Stimulated activated naive CD8-positive, alpha-beta T cell treated with anti-CD3 and anti-CD28 coated beads, Interleukin-15, amount 100 ng/mL, for 72 hours (primary cell): ENCODE measurements at regions not wholly inside any gene's neighbourhood (a gene's known extent, or its start where the extent isn't known, plus 50 kb on each side); places are given as distances from the start of the nearest gene placed in this dataset.
"Not testable (repeated sequence)": the region's sequence is repeated elsewhere in the genome, so short reads cannot be mapped to it uniquely, and the experiment has no call there.

Experiments
- ATAC-seq: fragments of 150-1000 bp; cut with Tn5 transposase; 2 replicates; pipeline ENCODE4 v1.10.0; 2021; ENCODE audit warnings: mild to moderate bottlenecking, moderate library complexity
- DNase-seq, 2 donors: peaks; one replicate each; pipeline ENCODE4 v3.0.0; 2021 to 2022
- H3K27ac Mint-ChIP-seq, 2 donors: one replicate each; pipeline ENCODE4 v1.8.0; 2022; ENCODE audit warnings: mild to moderate bottlenecking in 2 of 2, mixed read lengths in 2 of 2, moderate library complexity in 2 of 2
- H3K27me3 Mint-ChIP-seq: one replicate; pipeline ENCODE4 v1.8.0; 2022; ENCODE audit warnings: mixed read lengths
- H3K4me1 Mint-ChIP-seq: one replicate; pipeline ENCODE4 v1.8.0; 2022; ENCODE audit warnings: mild to moderate bottlenecking, mixed read lengths
- H3K4me3 Mint-ChIP-seq, 2 donors: one replicate each; pipeline ENCODE4 v1.8.0; 2022; ENCODE audit warnings: mild to moderate bottlenecking in 2 of 2, mixed read lengths in 2 of 2, moderate library complexity in 1 of 2
- H3K9me3 Mint-ChIP-seq, 2 donors: one replicate each; pipeline ENCODE4 v1.8.0; 2022; ENCODE audit warnings: mixed read lengths in 2 of 2

- ATAC-seq (no peak), DNase-seq (no peak)
- no peaks in the 10 kb centered on the region for H3K27me3 Mint-ChIP-seq
- H3K4me1 Mint-ChIP-seq = peaks cover 15% of the 10 kb centered on the region
- no peak overlapping the region for H3K27ac Mint-ChIP-seq
- no peaks in the 10 kb centered on the region for H3K9me3 Mint-ChIP-seq
- no peak overlapping the region for H3K4me3 Mint-ChIP-seq
Observed at GRCh38 chr7:87007038-87007437, 52.4 kb downstream of the ELAPOR2 start.

- H3K4me3 Mint-ChIP-seq = no peak overlapping the region
- no peak overlapping the region for H3K27ac Mint-ChIP-seq
- DNase-seq (no peak), ATAC-seq (no peak)
- H3K4me1 Mint-ChIP-seq = peaks cover 29% of the 10 kb centered on the region
- H3K9me3 Mint-ChIP-seq = no peaks in the 10 kb centered on the region
- peaks cover 8% of the 10 kb centered on the region for H3K27me3 Mint-ChIP-seq
Observed at GRCh38 chr7:87004956-87005355, 54.5 kb downstream of the ELAPOR2 start.

- Mint-ChIP-seq H3K27ac (no peak overlapping the region), H3K9me3 (no peaks in the 10 kb centered on the region), H3K27me3 (peaks cover 8% of the 10 kb centered on the region), H3K4me3 (peak overlapping the region; percentile 13 to 35), H3K4me1 (peaks cover 32% of the 10 kb centered on the region)
- ATAC-seq = peak; percentile 54
- DNase-seq = no peak
Observed at GRCh38 chr7:87003872-87004798, 55.3 kb downstream of the ELAPOR2 start.

GRCh38 chr7:87001214-87001613, 58.2 kb downstream of the ELAPOR2 start:
- peaks cover 32% of the 10 kb centered on the region for H3K4me1 Mint-ChIP-seq
- no peak for ATAC-seq
- no peak overlapping the region for H3K27ac Mint-ChIP-seq
- no peak for DNase-seq
- no peaks in the 10 kb centered on the region for H3K9me3 Mint-ChIP-seq
- H3K4me3 Mint-ChIP-seq = no peak overlapping the region
- H3K27me3 Mint-ChIP-seq = peaks cover 11% of the 10 kb centered on the region

- peaks cover 16% of the 10 kb centered on the region for H3K27me3 Mint-ChIP-seq
- DNase-seq (no peak), ATAC-seq (no peak)
- no peak overlapping the region for H3K4me3 Mint-ChIP-seq
- H3K9me3 Mint-ChIP-seq = no peaks in the 10 kb centered on the region
- H3K27ac Mint-ChIP-seq = no peak overlapping the region
- H3K4me1 Mint-ChIP-seq = peaks cover 32% of the 10 kb centered on the region
Observed at GRCh38 chr7:87000344-87000743, 59.1 kb downstream of the ELAPOR2 start.

- ATAC-seq (no peak), DNase-seq (no peak)
- H3K9me3 Mint-ChIP-seq = no peaks in the 10 kb centered on the region
- peaks cover 16% of the 10 kb centered on the region for H3K27me3 Mint-ChIP-seq
- H3K4me3 Mint-ChIP-seq = no peak overlapping the region
- H3K4me1 Mint-ChIP-seq = peaks cover 37% of the 10 kb centered on the region
- H3K27ac Mint-ChIP-seq = no peak overlapping the region
Observed at GRCh38 chr7:86999750-87000149, 59.7 kb downstream of the ELAPOR2 start.

GRCh38 chr7:86995814-86996213, 63.6 kb downstream of the ELAPOR2 start:
- H3K4me1 Mint-ChIP-seq = peaks cover 14% of the 10 kb centered on the region
- no peak overlapping the region for H3K4me3 Mint-ChIP-seq
- no peak for DNase-seq
- H3K27ac Mint-ChIP-seq = no peak overlapping the region
- H3K9me3 Mint-ChIP-seq = no peaks in the 10 kb centered on the region
- ATAC-seq = no peak
- H3K27me3 Mint-ChIP-seq = peaks cover 11% of the 10 kb centered on the region

- DNase-seq (no peak), ATAC-seq (no peak)
- Mint-ChIP-seq H3K27me3 (peaks cover 8% of the 10 kb centered on the region), H3K4me3 (no peak overlapping the region), H3K9me3 (no peaks in the 10 kb centered on the region), H3K4me1 (peaks cover 11% of the 10 kb centered on the region), H3K27ac (no peak overlapping the region)
Observed at GRCh38 chr7:86995052-86995725, 64.3 kb downstream of the ELAPOR2 start.

GRCh38 chr7:86991771-86992191, 67.7 kb downstream of the ELAPOR2 start:
- H3K4me1 Mint-ChIP-seq = peaks cover 6% of the 10 kb centered on the region
- ATAC-seq = no peak
- H3K27ac Mint-ChIP-seq = peak overlapping the region in 1 of 2 donors; percentile 52
- DNase-seq = no peak
- H3K9me3 Mint-ChIP-seq = no peaks in the 10 kb centered on the region
- H3K4me3 Mint-ChIP-seq = no peak overlapping the region
- H3K27me3 Mint-ChIP-seq = peaks cover 8% of the 10 kb centered on the region

GRCh38 chr7:86991093-86991769, 68.2 kb downstream of the ELAPOR2 start:
- no peaks in the 10 kb centered on the region for H3K9me3 Mint-ChIP-seq
- peaks cover 5% of the 10 kb centered on the region for H3K27me3 Mint-ChIP-seq

GRCh38 chr7:86989407-86989806, 70.0 kb downstream of the ELAPOR2 start:
- H3K4me3 Mint-ChIP-seq = no peak overlapping the region
- peaks cover 5 to 6% of the 10 kb centered on the region in 2 donors for H3K9me3 Mint-ChIP-seq
- H3K27ac Mint-ChIP-seq = no peak overlapping the region
- DNase-seq (no peak), ATAC-seq (no peak)
- no peaks in the 10 kb centered on the region for H3K4me1 Mint-ChIP-seq
- no peaks in the 10 kb centered on the region for H3K27me3 Mint-ChIP-seq

More at GRCh38 chr7:86991093-86991769, 68.2 kb downstream of the ELAPOR2 start:
- H3K4me3 Mint-ChIP-seq = no peak overlapping the region
- peak overlapping the region in 1 of 2 donors; percentile 52 for H3K27ac Mint-ChIP-seq
- H3K4me1 Mint-ChIP-seq = peaks cover 6% of the 10 kb centered on the region
- ATAC-seq (no peak), DNase-seq (no peak)

- H3K9me3 Mint-ChIP-seq = peaks cover 7 to 15% of the 10 kb centered on the region in 2 donors
- H3K4me3 Mint-ChIP-seq, H3K27me3 Mint-ChIP-seq, ATAC-seq, H3K27ac Mint-ChIP-seq, H3K4me1 Mint-ChIP-seq, DNase-seq: not testable (repeated sequence)
Observed at GRCh38 chr7:86987834-86988233, 71.6 kb downstream of the ELAPOR2 start.

- H3K4me1 Mint-ChIP-seq, H3K4me3 Mint-ChIP-seq, H3K27me3 Mint-ChIP-seq, ATAC-seq, DNase-seq: not testable (repeated sequence)
- H3K9me3 Mint-ChIP-seq = peaks cover 7 to 15% of the 10 kb centered on the region in 2 donors
- H3K27ac Mint-ChIP-seq = peak overlapping the region in 1 of 2 donors; percentile 27
Observed at GRCh38 chr7:86987358-86987757, 72.1 kb downstream of the ELAPOR2 start.

- not testable (repeated sequence) for H3K4me3 Mint-ChIP-seq, H3K27me3 Mint-ChIP-seq, DNase-seq, ATAC-seq, H3K27ac Mint-ChIP-seq
- Mint-ChIP-seq H3K9me3 (peaks cover 12 to 15% of the 10 kb centered on the region in 2 donors), H3K4me1 (peaks cover 13% of the 10 kb centered on the region)
Observed at GRCh38 chr7:86985342-86985741, 74.1 kb downstream of the ELAPOR2 start.

GRCh38 chr7:86983654-86984053, 75.8 kb downstream of the ELAPOR2 start:
- not testable (repeated sequence) for H3K4me3 Mint-ChIP-seq, H3K27me3 Mint-ChIP-seq, ATAC-seq, H3K27ac Mint-ChIP-seq, DNase-seq
- Mint-ChIP-seq H3K9me3 (peaks cover 12 to 15% of the 10 kb centered on the region in 2 donors), H3K4me1 (peaks cover 30% of the 10 kb centered on the region)
